Glomerular visceral epithelial cell (primary cell): ENCODE measurements at regions not wholly inside any gene's neighbourhood (a gene's known extent, or its start where the extent isn't known, plus 50 kb on each side); places are given as distances from the start of the nearest gene placed in this dataset.
"Not testable (repeated sequence)": the region's sequence is repeated elsewhere in the genome, so short reads cannot be mapped to it uniquely, and the experiment has no call there.

ENCODE experiments used
- DNase-seq: peaks from one replicate; pipeline ENCODE4 v3.0.0-alpha.2; 2016; ENCODE audit errors: extremely low spot score

- not testable (repeated sequence) for DNase-seq
These were observed 830.5 kb upstream of the ANO3 start for GRCh38 chr11:25501426-25501825.

GRCh38 chr11:25515576-25515975 lies 816.4 kb upstream of the ANO3 start:
- DNase-seq = no peak

- DNase-seq = no peak
These were observed 811.5 kb upstream of the ANO3 start for GRCh38 chr11:25520459-25520858.

GRCh38 chr11:25527841-25528240 lies 804.1 kb upstream of the ANO3 start:
- no peak for DNase-seq

GRCh38 chr11:25529572-25529971 lies 802.4 kb upstream of the ANO3 start:
- no peak for DNase-seq

GRCh38 chr11:25535467-25536272 lies 796.3 kb upstream of the ANO3 start:
- DNase-seq = no peak

GRCh38 chr11:25536289-25536688 lies 795.6 kb upstream of the ANO3 start:
- no peak for DNase-seq

GRCh38 chr11:25537393-25537792 lies 794.5 kb upstream of the ANO3 start:
- no peak for DNase-seq

- DNase-seq = no peak
These were observed 784.6 kb upstream of the ANO3 start for GRCh38 chr11:25547292-25547691.

- no peak for DNase-seq
These were observed 769.5 kb upstream of the ANO3 start for GRCh38 chr11:25562417-25562816.

- no peak for DNase-seq
These were observed 766.1 kb upstream of the ANO3 start for GRCh38 chr11:25565846-25566245.

GRCh38 chr11:25566298-25567200 lies 765.4 kb upstream of the ANO3 start:
- no peak for DNase-seq

- DNase-seq = no peak
These were observed 755.6 kb upstream of the ANO3 start for GRCh38 chr11:25576320-25576719.

GRCh38 chr11:25579554-25579953 lies 752.4 kb upstream of the ANO3 start:
- DNase-seq = not testable (repeated sequence)

GRCh38 chr11:25583596-25583995 lies 748.3 kb upstream of the ANO3 start:
- no peak for DNase-seq

GRCh38 chr11:25587496-25587895 lies 744.4 kb upstream of the ANO3 start:
- DNase-seq = no peak

GRCh38 chr11:25593221-25593620 lies 738.7 kb upstream of the ANO3 start:
- DNase-seq = no peak

GRCh38 chr11:25596701-25597100 lies 735.2 kb upstream of the ANO3 start:
- DNase-seq = no peak

- no peak for DNase-seq
These were observed 734.2 kb upstream of the ANO3 start for GRCh38 chr11:25597696-25598095.

GRCh38 chr11:25602149-25602548 lies 729.8 kb upstream of the ANO3 start:
- DNase-seq = no peak

GRCh38 chr11:25602959-25603358 lies 729.0 kb upstream of the ANO3 start:
- DNase-seq = no peak

- DNase-seq = no peak
These were observed 719.1 kb upstream of the ANO3 start for GRCh38 chr11:25612806-25613205.

GRCh38 chr11:25613451-25613850 lies 718.5 kb upstream of the ANO3 start:
- DNase-seq = no peak
